ENCODE measurements at regions not wholly inside any gene's neighbourhood (a gene's known extent, or its start where the extent isn't known, plus 50 kb on each side); places are given as distances from the start of the nearest gene placed in this dataset.
A peak's percentile ranks its signal among the peaks of the same experiment; 100 is the strongest.

- Mint-ChIP-seq H3K4me3 (no peak overlapping the region), H3K27ac (no peak overlapping the region), H3K36me3 (ENCODE audit: low read depth) (peaks cover 8% of the 10 kb centered on the region), H3K27me3 (ENCODE audit: low read depth) (peaks cover 4% of the 10 kb centered on the region), H3K4me1 (no peaks in the 10 kb centered on the region), H3K9me3 (peaks cover 12% of the 10 kb centered on the region)
- no peak for TF ChIP-seq CTCF (IDR thresholded peaks at IDR 0.05; ENCODE audit: unreplicated experiment in 3 of 3)
These were observed 166.9 kb upstream of the FBXL7 start for GRCh38 chr5:15333091-15333490.

DNA sequence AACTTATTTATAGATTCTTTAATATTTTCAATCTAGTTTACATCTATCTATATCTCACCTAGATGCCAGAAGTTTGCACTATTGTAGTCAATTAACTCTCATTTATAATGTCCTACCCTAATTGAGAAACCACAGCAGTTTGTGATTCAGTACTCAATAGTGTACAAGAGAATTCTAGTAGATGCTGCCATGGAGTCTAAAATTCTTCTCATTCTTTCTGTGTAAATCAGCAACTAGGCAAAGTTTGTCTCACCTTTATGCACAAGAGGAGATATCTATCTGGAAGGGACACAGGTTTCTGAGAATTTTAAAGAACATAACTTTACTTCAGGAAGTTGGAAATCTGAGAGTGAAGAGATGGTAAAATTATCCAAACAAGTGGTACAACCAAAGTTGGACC is 173.0 kb upstream of the FBXL7 start:
- Mint-ChIP-seq H3K27me3 (ENCODE audit: low read depth) (no peaks in the 10 kb centered on the region), H3K4me3 (no peak overlapping the region), H3K9me3 (peaks cover 7% of the 10 kb centered on the region), H3K4me1 (no peaks in the 10 kb centered on the region), H3K27ac (peak overlapping the region; percentile 67 to 84 (median 75)), H3K36me3 (ENCODE audit: low read depth) (peaks cover 7% of the 10 kb centered on the region)
- no peak for TF ChIP-seq CTCF (IDR thresholded peaks at IDR 0.05; ENCODE audit: unreplicated experiment in 3 of 3)

- Mint-ChIP-seq H3K4me3 (no peak overlapping the region), H3K9me3 (peaks cover 7% of the 10 kb centered on the region)
- no peak for TF ChIP-seq CTCF (IDR thresholded peaks at IDR 0.05; ENCODE audit: unreplicated experiment in 3 of 3)
These were observed 173.5 kb upstream of the FBXL7 start for GRCh38 chr5:15326471-15326870.

DNA sequence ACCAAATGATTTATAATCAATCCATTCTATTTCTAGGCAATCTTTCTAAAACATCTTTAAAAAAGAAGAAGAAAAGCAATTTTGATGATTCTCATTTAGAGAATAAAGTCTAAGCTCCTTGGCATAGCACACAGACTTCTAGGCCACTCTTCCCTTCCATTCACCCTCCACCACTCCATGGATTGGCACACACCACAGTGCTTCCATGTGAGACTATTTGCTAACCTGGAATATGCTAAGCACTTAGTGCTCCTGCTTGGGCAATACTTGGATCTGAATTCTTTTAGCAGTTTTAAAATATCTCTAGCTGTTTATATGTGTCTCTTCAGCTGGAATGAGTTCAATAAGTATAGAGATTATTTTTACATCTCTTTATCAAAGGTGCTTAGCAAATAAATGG is 177.6 kb upstream of the FBXL7 start:
- Mint-ChIP-seq H3K4me3 (no peak overlapping the region), H3K9me3 (peaks cover 7% of the 10 kb centered on the region), H3K27me3 (ENCODE audit: low read depth) (no peaks in the 10 kb centered on the region), H3K27ac (no peak overlapping the region), H3K36me3 (ENCODE audit: low read depth) (peaks cover 7% of the 10 kb centered on the region), H3K4me1 (peaks cover 12% of the 10 kb centered on the region)
- TF ChIP-seq CTCF (IDR thresholded peaks at IDR 0.05; ENCODE audit: unreplicated experiment in 3 of 3), result no peak

More at GRCh38 chr5:15326471-15326870, 173.5 kb upstream of the FBXL7 start:
- peak overlapping the region in 2 of 3 experiments; percentile 67 to 75 for H3K27ac Mint-ChIP-seq
- no peaks in the 10 kb centered on the region for H3K4me1 Mint-ChIP-seq
- peaks cover 7% of the 10 kb centered on the region for H3K36me3 Mint-ChIP-seq (ENCODE audit: low read depth)
- H3K27me3 Mint-ChIP-seq (ENCODE audit: low read depth), result no peaks in the 10 kb centered on the region

DNA sequence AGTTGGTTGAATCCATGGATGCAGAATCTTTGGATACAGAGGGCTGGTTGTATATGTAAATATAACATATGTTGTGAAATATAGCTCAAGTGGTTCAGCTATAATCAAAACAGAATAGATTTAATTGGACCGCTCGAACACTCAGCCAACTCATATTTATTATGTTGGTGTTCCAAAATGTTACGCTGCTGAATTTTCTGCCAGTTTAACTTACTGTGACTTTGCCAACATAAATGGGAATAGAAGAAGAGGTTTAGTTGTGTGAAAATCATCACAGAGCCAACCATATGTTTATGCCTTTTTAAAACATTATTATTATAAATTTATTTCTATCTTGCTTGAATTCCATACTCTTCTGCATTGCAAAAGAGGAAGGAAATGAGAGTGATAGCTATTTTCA is 178.2 kb upstream of the FBXL7 start:
- peaks cover 7% of the 10 kb centered on the region for H3K36me3 Mint-ChIP-seq (ENCODE audit: low read depth)
- no peak overlapping the region for H3K4me3 Mint-ChIP-seq
- peaks cover 7% of the 10 kb centered on the region for H3K9me3 Mint-ChIP-seq
- TF ChIP-seq CTCF (IDR thresholded peaks at IDR 0.05; ENCODE audit: unreplicated experiment in 3 of 3), result no peak
- H3K27me3 Mint-ChIP-seq (ENCODE audit: low read depth), result no peaks in the 10 kb centered on the region
- peaks cover 12% of the 10 kb centered on the region for H3K4me1 Mint-ChIP-seq
- H3K27ac Mint-ChIP-seq, result no peak overlapping the region

DNA sequence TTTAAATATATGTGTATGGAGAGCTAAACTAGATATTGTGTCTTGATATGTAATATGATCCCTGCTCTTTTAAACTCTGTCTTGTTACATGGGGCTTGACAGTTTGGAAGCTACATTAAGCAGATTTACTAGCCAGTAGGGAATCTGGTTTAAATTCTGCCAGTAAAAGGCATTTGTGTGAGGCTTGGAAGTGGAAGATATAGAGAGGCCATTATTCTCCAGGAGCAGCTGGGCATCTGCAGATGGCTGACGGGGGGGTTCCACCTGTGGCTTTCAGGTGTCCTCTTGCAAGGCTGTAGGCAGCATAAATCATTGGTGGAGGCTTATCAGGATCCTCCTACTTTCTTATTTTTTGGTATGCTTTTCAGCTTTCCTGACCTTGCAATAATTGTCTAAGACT is 179.1 kb upstream of the FBXL7 start:
- H3K4me1 Mint-ChIP-seq, result peaks cover 12% of the 10 kb centered on the region
- H3K36me3 Mint-ChIP-seq (ENCODE audit: low read depth), result no peaks in the 10 kb centered on the region
- peak overlapping the region; percentile 15 to 49 (median 24) for H3K27ac Mint-ChIP-seq
- no peak overlapping the region for H3K4me3 Mint-ChIP-seq
- peaks cover 3% of the 10 kb centered on the region for H3K9me3 Mint-ChIP-seq
- no peaks in the 10 kb centered on the region for H3K27me3 Mint-ChIP-seq (ENCODE audit: low read depth)
- no peak for TF ChIP-seq CTCF (IDR thresholded peaks at IDR 0.05; ENCODE audit: unreplicated experiment in 3 of 3)

Measured in nephron (organoid).